Osteoblast (primary cell): ENCODE measurements at regions not wholly inside any gene's neighbourhood (a gene's known extent, or its start where the extent isn't known, plus 50 kb on each side); places are given as distances from the start of the nearest gene placed in this dataset.
A peak's percentile ranks its signal among the peaks of the same experiment; 100 is the strongest.

Experiments used
- DNase-seq: peaks from one replicate; pipeline ENCODE4 v3.0.0; 2011; ENCODE audit warnings: low spot score, mixed read lengths; ENCODE audit not compliant: insufficient read length; ENCODE audit errors: missing footprints
- H2AFZ ChIP-seq: 2 replicates; pipeline ENCODE4 v1.6.0; 2011; ENCODE audit warnings: mild to moderate bottlenecking, low read length
- H3K27ac ChIP-seq: 2 replicates; pipeline ENCODE4 v1.5.1; 2011; ENCODE audit warnings: mild to moderate bottlenecking, low read depth, low read length, moderate library complexity
- H3K27me3 ChIP-seq: 2 replicates; pipeline ENCODE4 v1.6.0; 2012; ENCODE audit warnings: mild to moderate bottlenecking, control low read depth, inconsistent platforms, low read length, moderate library complexity; ENCODE audit not compliant: insufficient read depth
- H3K36me3 ChIP-seq: 2 replicates; pipeline ENCODE4 v1.5.1; 2011; ENCODE audit warnings: mild to moderate bottlenecking, low read length, control low read depth, moderate library complexity; ENCODE audit not compliant: insufficient read depth
- H3K4me1 ChIP-seq: 2 replicates; pipeline ENCODE4 v1.5.1; 2011; ENCODE audit warnings: mild to moderate bottlenecking, low read length, control low read depth, moderate library complexity; ENCODE audit not compliant: insufficient read depth
- H3K4me2 ChIP-seq: 2 replicates; pipeline ENCODE4 v1.6.0; 2011; ENCODE audit warnings: mild to moderate bottlenecking, low read length; ENCODE audit not compliant: insufficient read depth
- H3K4me3 ChIP-seq: fragments of 200-600 bp; sonication (generic); 3 replicates; pipeline ENCODE4 v1.5.1; 2012; ENCODE audit warnings: mild to moderate bottlenecking, low read length, inconsistent platforms; ENCODE audit not compliant: insufficient read depth
- H3K79me2 ChIP-seq: 2 replicates; pipeline ENCODE4 v1.6.0; 2012; ENCODE audit warnings: mild to moderate bottlenecking, low read length, control low read depth, inconsistent platforms; ENCODE audit not compliant: insufficient read depth
- H3K9me3 ChIP-seq: 2 replicates; pipeline ENCODE4 v1.5.1; 2011; ENCODE audit warnings: low read depth, low read length, control low read depth
- H4K20me1 ChIP-seq: 2 replicates; pipeline ENCODE4 v1.6.0; 2012; ENCODE audit warnings: mild to moderate bottlenecking, low read length, control low read depth; ENCODE audit not compliant: insufficient read depth
- CTCF ChIP-seq: IDR thresholded peaks from 2 replicates; pipeline ENCODE4 v1.5.1; 2011; ENCODE audit warnings: mild to moderate bottlenecking, low read depth, low read length, moderate library complexity; ENCODE audit errors: extremely low read depth

DNA sequence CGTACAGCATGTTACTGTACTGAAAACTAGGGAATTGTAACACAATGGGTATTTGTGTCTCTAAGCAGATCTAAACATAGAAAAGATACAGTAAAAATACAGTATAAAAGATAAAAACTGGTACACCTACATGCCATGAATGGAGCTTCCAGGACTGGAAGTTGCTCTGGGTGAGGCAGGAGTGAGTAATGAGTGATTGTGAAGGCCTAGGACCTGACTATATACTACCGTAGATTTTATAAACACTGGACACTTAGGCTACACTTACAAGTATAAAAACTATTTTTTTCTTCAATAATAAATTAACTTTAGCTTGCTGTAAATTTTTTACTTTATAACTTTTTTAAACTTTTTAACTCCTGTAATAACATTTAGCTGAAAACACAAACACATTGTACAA lies 324.4 kb upstream of the TNP1 start:
- Histone ChIP-seq H3K27me3 (no peaks in the 10 kb centered on the region), H3K9me3 (no peaks in the 10 kb centered on the region), H3K27ac (no peak overlapping the region), H3K36me3 (no peaks in the 10 kb centered on the region), H4K20me1 (no peaks in the 10 kb centered on the region), H3K4me2 (no peak overlapping the region), H3K79me2 (no peaks in the 10 kb centered on the region), H3K4me3 (no peak overlapping the region), H3K4me1 (no peaks in the 10 kb centered on the region), H2AFZ (no peak overlapping the region)
- no peak for DNase-seq
- no peak for TF ChIP-seq CTCF

GRCh38 chr2:217183471-217183870 lies 323.6 kb upstream of the TNP1 start:
- Histone ChIP-seq H3K9me3 (no peaks in the 10 kb centered on the region), H3K79me2 (no peaks in the 10 kb centered on the region), H3K27me3 (no peaks in the 10 kb centered on the region), H3K4me3 (no peak overlapping the region), H2AFZ (no peak overlapping the region), H3K36me3 (no peaks in the 10 kb centered on the region), H3K4me1 (no peaks in the 10 kb centered on the region), H3K27ac (no peak overlapping the region), H4K20me1 (no peaks in the 10 kb centered on the region), H3K4me2 (no peak overlapping the region)
- DNase-seq, result no peak
- TF ChIP-seq CTCF, result no peak

- Histone ChIP-seq H3K27ac (no peak overlapping the region), H3K36me3 (no peaks in the 10 kb centered on the region), H3K9me3 (no peaks in the 10 kb centered on the region), H2AFZ (peak overlapping the region; percentile 0), H3K4me3 (no peak overlapping the region), H3K4me1 (no peaks in the 10 kb centered on the region), H3K27me3 (no peaks in the 10 kb centered on the region), H3K4me2 (no peak overlapping the region), H3K79me2 (no peaks in the 10 kb centered on the region), H4K20me1 (no peaks in the 10 kb centered on the region)
- TF ChIP-seq CTCF, result no peak
- no peak for DNase-seq
Observed at GRCh38 chr2:217182926-217183325, 323.1 kb upstream of the TNP1 start.

DNA sequence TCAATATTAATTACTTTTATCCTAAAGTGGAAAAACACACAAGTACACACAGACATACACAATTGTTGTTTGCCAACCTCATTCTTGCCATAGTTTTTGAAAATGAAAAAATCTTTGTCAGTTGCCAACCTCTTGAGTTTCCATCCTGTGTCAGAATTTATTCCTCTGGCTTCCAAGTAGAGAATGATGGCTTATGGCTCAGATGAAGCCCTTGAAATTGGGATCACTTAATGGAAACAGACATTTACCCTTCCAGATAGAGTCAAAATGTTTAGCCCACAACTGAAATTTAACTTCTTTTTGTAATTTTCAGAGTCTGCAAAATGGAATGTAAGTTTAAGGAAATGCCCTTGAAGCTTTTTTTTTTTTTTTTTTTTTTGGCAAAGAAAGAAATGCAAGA lies 321.6 kb upstream of the TNP1 start:
- Histone ChIP-seq H2AFZ (no peak overlapping the region), H3K4me2 (no peak overlapping the region)
- TF ChIP-seq CTCF, result no peak

More for the DNA sequence above, 321.6 kb upstream of the TNP1 start:
- H3K36me3 ChIP-seq, result no peaks in the 10 kb centered on the region
- H3K27me3 ChIP-seq, result no peaks in the 10 kb centered on the region
- no peak overlapping the region for H3K4me3 ChIP-seq
- no peak overlapping the region for H3K27ac ChIP-seq
- DNase-seq, result no peak
- no peaks in the 10 kb centered on the region for H3K9me3 ChIP-seq
- no peaks in the 10 kb centered on the region for H3K4me1 ChIP-seq
- no peaks in the 10 kb centered on the region for H4K20me1 ChIP-seq
- H3K79me2 ChIP-seq, result no peaks in the 10 kb centered on the region
